ENCODE measurements at regions not wholly inside any gene's neighbourhood (a gene's known extent, or its start where the extent isn't known, plus 50 kb on each side); places are given as distances from the start of the nearest gene placed in this dataset.

GRCh38 chr1:191675856-191676783 is 482.1 kb upstream of the RGS18 start:
- TF ChIP-seq, protein P1, sequence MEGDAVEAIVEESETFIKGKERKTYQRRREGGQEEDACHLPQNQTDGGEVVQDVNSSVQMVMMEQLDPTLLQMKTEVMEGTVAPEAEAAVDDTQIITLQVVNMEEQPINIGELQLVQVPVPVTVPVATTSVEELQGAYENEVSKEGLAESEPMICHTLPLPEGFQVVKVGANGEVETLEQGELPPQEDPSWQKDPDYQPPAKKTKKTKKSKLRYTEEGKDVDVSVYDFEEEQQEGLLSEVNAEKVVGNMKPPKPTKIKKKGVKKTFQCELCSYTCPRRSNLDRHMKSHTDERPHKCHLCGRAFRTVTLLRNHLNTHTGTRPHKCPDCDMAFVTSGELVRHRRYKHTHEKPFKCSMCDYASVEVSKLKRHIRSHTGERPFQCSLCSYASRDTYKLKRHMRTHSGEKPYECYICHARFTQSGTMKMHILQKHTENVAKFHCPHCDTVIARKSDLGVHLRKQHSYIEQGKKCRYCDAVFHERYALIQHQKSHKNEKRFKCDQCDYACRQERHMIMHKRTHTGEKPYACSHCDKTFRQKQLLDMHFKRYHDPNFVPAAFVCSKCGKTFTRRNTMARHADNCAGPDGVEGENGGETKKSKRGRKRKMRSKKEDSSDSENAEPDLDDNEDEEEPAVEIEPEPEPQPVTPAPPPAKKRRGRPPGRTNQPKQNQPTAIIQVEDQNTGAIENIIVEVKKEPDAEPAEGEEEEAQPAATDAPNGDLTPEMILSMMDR (conservative IDR thresholded peaks at IDR 0.05 in 1 of 2, IDR thresholded peaks at IDR 0.05 in 1 of 2; ENCODE audit: low read depth in 1 of 2, low read length in 2 of 2) = no peak
- no peak for TF ChIP-seq EZH2 (IDR thresholded peaks at IDR 0.05; ENCODE audit: low read length, missing control alignments)

Data from fibroblast of lung (primary cell).